GM12872 (cell line): ENCODE measurements at regions not wholly inside any gene's neighbourhood (a gene's known extent, or its start where the extent isn't known, plus 50 kb on each side); places are given as distances from the start of the nearest gene placed in this dataset.

Source experiments
- TF ChIP-seq, protein P1 (sequence below): IDR thresholded peaks from 3 replicates; pipeline ENCODE4 v1.5.1; 2011; ENCODE audit warnings: low read depth, mild to moderate bottlenecking, low read length, moderate library complexity; ENCODE audit not compliant: insufficient read depth

GRCh38 chr3:57001356-57001755 lies 59.1 kb upstream of the SPATA12 start:
- TF ChIP-seq, protein P1, sequence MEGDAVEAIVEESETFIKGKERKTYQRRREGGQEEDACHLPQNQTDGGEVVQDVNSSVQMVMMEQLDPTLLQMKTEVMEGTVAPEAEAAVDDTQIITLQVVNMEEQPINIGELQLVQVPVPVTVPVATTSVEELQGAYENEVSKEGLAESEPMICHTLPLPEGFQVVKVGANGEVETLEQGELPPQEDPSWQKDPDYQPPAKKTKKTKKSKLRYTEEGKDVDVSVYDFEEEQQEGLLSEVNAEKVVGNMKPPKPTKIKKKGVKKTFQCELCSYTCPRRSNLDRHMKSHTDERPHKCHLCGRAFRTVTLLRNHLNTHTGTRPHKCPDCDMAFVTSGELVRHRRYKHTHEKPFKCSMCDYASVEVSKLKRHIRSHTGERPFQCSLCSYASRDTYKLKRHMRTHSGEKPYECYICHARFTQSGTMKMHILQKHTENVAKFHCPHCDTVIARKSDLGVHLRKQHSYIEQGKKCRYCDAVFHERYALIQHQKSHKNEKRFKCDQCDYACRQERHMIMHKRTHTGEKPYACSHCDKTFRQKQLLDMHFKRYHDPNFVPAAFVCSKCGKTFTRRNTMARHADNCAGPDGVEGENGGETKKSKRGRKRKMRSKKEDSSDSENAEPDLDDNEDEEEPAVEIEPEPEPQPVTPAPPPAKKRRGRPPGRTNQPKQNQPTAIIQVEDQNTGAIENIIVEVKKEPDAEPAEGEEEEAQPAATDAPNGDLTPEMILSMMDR, result no peak

DNA sequence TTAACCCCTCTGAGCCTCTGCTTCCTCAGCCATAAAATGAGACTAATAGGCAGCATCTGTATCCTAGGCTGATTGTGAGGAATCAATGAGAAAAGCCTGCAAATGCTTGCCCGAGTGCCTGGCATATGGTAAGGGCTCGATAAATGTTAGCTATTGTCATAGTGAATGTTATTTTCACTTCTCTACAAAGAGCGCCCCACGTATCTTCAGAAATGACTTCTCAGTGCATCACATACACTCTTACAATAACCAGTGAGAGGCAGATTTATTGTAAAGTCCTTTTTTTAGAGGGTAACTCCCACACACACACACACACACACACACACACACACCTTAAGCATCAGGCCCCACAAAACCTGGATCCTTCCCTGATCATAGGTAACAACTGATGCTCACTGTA lies 60.5 kb upstream of the SPATA12 start:
- TF ChIP-seq, protein P1, result no peak

DNA sequence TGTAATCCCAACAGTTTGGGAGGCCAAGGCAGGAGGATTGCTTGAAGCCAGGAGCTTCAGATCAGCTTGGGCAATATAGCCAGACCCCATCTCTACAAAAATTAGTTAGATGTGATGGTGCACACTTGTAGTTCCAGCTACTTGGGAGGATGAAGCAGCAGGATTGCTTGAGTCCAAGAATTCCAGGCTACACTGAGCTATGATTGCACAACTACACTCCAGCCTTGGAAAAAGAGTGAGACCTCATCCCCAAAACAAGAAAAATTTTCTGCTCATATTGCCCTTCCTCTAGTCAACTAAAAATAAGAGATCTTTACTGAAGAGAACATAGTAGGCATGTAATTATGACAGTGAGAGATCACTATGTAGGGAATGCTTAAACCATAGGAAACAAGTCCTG lies 60.9 kb upstream of the SPATA12 start:
- TF ChIP-seq, protein P1, result no peak

- TF ChIP-seq, protein P1, result no peak
Observed at GRCh38 chr3:56998076-56998529, 62.4 kb upstream of the SPATA12 start.

DNA sequence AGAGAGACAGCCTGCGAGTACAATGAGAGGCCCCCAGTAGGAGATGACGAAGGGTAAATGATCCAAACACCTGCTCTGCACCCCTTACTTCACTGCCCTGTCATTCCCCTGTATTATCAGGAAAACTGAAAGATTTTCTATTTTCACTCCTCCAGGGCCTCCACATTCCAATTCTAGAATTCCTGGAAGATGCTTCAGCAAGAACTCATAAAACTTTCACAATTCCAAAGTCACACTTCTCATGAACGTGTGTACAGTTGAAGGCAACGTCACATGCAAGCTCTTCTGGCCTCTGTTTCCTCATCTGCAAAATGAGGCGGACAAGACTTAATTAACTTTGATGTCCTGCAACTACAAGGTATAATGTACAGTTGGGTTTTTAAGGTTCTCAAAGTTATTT lies 62.8 kb upstream of the SPATA12 start:
- TF ChIP-seq, protein P1, result no peak

DNA sequence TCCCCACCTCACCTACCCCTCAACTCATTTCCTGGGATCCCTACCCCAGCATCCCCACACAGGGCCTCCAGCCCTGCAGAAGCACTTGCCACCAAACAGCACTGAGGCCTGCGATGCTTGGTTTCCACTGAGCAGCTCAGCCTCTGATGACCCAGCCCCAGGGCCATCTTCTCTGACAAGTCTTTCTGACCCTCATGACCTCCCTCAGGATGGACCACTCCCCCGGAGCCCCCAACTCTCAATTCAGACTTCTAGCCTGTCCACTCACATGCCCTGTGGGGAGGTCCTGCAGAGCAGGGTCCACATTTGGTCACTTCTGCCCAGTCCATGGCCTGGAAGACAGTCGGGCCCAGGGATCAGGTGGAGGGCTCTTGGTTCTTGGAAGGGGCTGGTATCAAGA lies 63.4 kb upstream of the SPATA12 start:
- TF ChIP-seq, protein P1, result no peak

DNA sequence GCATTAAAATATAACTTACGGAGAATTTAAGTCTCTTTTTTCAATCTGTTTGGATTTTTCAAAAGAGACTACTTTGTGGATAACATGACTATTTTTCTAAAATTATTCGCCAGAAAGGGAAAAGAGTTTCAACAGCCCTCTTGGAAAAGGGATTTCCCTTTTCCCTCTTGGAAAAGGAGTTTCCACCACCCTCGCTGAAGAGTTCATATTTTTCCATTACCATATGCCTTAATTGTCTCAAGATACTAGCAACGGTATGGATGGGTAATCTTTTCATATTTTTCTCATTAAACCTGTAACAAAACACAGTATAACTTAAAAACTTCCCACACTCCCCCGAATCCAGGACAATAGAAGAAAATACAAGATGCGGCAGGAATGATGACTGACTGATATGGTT lies 66.1 kb upstream of the SPATA12 start:
- TF ChIP-seq, protein P1, result no peak

GRCh38 chr3:56990641-56991015 lies 69.8 kb upstream of the SPATA12 start:
- TF ChIP-seq, protein P1, result no peak
